HL-60 (cell line): ENCODE measurements at regions not wholly inside any gene's neighbourhood (a gene's known extent, or its start where the extent isn't known, plus 50 kb on each side); places are given as distances from the start of the nearest gene placed in this dataset.

Source experiments
- DNase-seq, 2 experiments: peaks; one replicate each; pipeline ENCODE4 v3.0.0-alpha.2; 2010 to 2020; ENCODE audit warnings: low read depth in 1 of 2, low spot score in 1 of 2
- H3K27ac ChIP-seq: fragments of 250-450 bp; sonication (Bioruptor Pico); replicated peaks from 2 replicates; pipeline ENCODE4 v1.5.1; 2020; ENCODE audit warnings: mild to moderate bottlenecking, moderate library complexity
- H3K27me3 ChIP-seq: fragments of 250-450 bp; sonication (Bioruptor Pico); 2 replicates; pipeline ENCODE4 v1.5.1; 2021; ENCODE audit warnings: mild to moderate bottlenecking, moderate library complexity; ENCODE audit not compliant: insufficient read depth, poor library complexity, severe bottlenecking
- H3K4me3 ChIP-seq: replicated peaks from 2 replicates; pipeline ENCODE4 v1.5.1; 2011; ENCODE audit warnings: mild to moderate bottlenecking, control low read depth, low read length; ENCODE audit not compliant: insufficient read depth
- GABPA ChIP-seq: IDR thresholded peaks from 2 replicates; pipeline ENCODE4 v1.6.1; 2012; ENCODE audit warnings: low read depth
- POLR2AphosphoS5 ChIP-seq: IDR thresholded peaks from 2 replicates; pipeline ENCODE4 v1.6.1; 2012; ENCODE audit warnings: low read depth
- REST ChIP-seq: IDR thresholded peaks from 2 replicates; pipeline ENCODE4 v1.6.1; 2012; ENCODE audit warnings: low read depth; ENCODE audit not compliant: insufficient replicate concordance
- SPI1 ChIP-seq: IDR thresholded peaks from 2 replicates; pipeline ENCODE4 v1.6.1; 2012; ENCODE audit warnings: low read depth, mild to moderate bottlenecking, borderline replicate concordance
- TF ChIP-seq, protein P1 (sequence below): IDR thresholded peaks from one replicate; pipeline ENCODE4 v1.5.1; 2011; ENCODE audit warnings: low read length, control low read depth, inconsistent platforms; ENCODE audit not compliant: insufficient read depth

GRCh38 chr12:72136792-72137191, 135.4 kb upstream of the TRHDE start:
- H3K27ac ChIP-seq: no peak overlapping the region
- no peaks in the 10 kb centered on the region for H3K27me3 ChIP-seq
- no peak for TF ChIP-seq REST
- DNase-seq: no peak
- no peak overlapping the region for H3K4me3 ChIP-seq

DNA sequence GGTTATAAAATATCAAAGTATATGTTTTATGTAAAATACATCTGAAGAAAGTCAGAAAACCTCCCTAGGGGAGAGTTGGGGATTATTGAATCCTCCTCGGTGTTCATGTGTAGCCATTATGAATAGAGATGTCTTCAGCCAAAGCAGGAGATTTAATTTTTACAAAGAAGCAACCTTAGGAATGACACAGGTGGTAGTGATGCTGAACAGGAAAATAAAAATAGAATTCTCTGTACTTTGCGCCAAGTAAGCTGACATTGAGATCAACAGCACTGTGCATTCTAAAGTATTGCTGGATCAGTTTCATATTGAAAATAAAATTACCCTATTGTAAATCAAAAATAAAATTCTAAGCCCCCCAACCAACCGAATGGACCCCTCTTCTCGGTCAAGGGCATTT, 132.8 kb upstream of the TRHDE start:
- DNase-seq: no peak
- H3K4me3 ChIP-seq: no peak overlapping the region
- TF ChIP-seq, protein P1, sequence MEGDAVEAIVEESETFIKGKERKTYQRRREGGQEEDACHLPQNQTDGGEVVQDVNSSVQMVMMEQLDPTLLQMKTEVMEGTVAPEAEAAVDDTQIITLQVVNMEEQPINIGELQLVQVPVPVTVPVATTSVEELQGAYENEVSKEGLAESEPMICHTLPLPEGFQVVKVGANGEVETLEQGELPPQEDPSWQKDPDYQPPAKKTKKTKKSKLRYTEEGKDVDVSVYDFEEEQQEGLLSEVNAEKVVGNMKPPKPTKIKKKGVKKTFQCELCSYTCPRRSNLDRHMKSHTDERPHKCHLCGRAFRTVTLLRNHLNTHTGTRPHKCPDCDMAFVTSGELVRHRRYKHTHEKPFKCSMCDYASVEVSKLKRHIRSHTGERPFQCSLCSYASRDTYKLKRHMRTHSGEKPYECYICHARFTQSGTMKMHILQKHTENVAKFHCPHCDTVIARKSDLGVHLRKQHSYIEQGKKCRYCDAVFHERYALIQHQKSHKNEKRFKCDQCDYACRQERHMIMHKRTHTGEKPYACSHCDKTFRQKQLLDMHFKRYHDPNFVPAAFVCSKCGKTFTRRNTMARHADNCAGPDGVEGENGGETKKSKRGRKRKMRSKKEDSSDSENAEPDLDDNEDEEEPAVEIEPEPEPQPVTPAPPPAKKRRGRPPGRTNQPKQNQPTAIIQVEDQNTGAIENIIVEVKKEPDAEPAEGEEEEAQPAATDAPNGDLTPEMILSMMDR: no peak
- TF ChIP-seq GABPA: no peak
- TF ChIP-seq SPI1: no peak
- no peak for TF ChIP-seq REST
- no peak for TF ChIP-seq POLR2AphosphoS5
- no peak overlapping the region for H3K27ac ChIP-seq
- no peaks in the 10 kb centered on the region for H3K27me3 ChIP-seq

GRCh38 chr12:72141381-72141780, 130.8 kb upstream of the TRHDE start:
- Histone ChIP-seq H3K27ac (no peak overlapping the region), H3K27me3 (no peaks in the 10 kb centered on the region), H3K4me3 (no peak overlapping the region)
- DNase-seq: peak in 1 of 2 experiments; percentile 1
- TF ChIP-seq POLR2AphosphoS5 (no peak), REST (no peak), GABPA (no peak)
- TF ChIP-seq, protein P1: no peak

GRCh38 chr12:72144553-72144952, 127.6 kb upstream of the TRHDE start:
- TF ChIP-seq REST: no peak
- no peak for TF ChIP-seq SPI1
- TF ChIP-seq, protein P1: no peak
- TF ChIP-seq GABPA: no peak
- TF ChIP-seq POLR2AphosphoS5: no peak
- DNase-seq: no peak
- H3K27me3 ChIP-seq: no peaks in the 10 kb centered on the region

More at GRCh38 chr12:72144553-72144952, 127.6 kb upstream of the TRHDE start:
- Histone ChIP-seq H3K27ac (no peak overlapping the region), H3K4me3 (no peak overlapping the region)
